HG03439 (cell line): ENCODE measurements at regions not wholly inside any gene's neighbourhood (a gene's known extent, or its start where the extent isn't known, plus 50 kb on each side); places are given as distances from the start of the nearest gene placed in this dataset.
A peak's percentile ranks its signal among the peaks of the same experiment; 100 is the strongest.

Experiments used
- ATAC-seq: cut with Tn5 transposase; IDR thresholded peaks from one replicate; pipeline ENCODE4 v1.9.1; 2021; ENCODE audit warnings: mild to moderate bottlenecking, moderate library complexity; ENCODE audit not compliant: unreplicated experiment

GRCh38 chr1:80769208-80769750 is 1031.5 kb upstream of the ADGRL2 start:
- ATAC-seq: no peak

GRCh38 chr1:80767711-80768110 is 1033.0 kb upstream of the ADGRL2 start:
- no peak for ATAC-seq

GRCh38 chr1:80759354-80759753 is 1041.4 kb upstream of the ADGRL2 start:
- ATAC-seq: no peak

GRCh38 chr1:80755944-80756343 is 1044.8 kb upstream of the ADGRL2 start:
- ATAC-seq: no peak

- no peak for ATAC-seq
These were observed 1049.5 kb upstream of the ADGRL2 start for GRCh38 chr1:80751204-80751603.

GRCh38 chr1:80731241-80731894 is 1069.4 kb upstream of the ADGRL2 start:
- ATAC-seq: no peak

GRCh38 chr1:80722611-80723010 is 1078.1 kb upstream of the ADGRL2 start:
- ATAC-seq: no peak

GRCh38 chr1:80706526-80706925 is 1094.2 kb upstream of the ADGRL2 start:
- ATAC-seq: no peak

GRCh38 chr1:80678438-80678837 is 1122.3 kb upstream of the ADGRL2 start:
- ATAC-seq: no peak

GRCh38 chr1:80675454-80675853 is 1125.3 kb upstream of the ADGRL2 start:
- ATAC-seq: no peak

- no peak for ATAC-seq
These were observed 1126.7 kb upstream of the ADGRL2 start for GRCh38 chr1:80673935-80674597.

- no peak for ATAC-seq
These were observed 1132.4 kb upstream of the ADGRL2 start for GRCh38 chr1:80668372-80668771.

GRCh38 chr1:80666073-80666472 is 1134.7 kb upstream of the ADGRL2 start:
- ATAC-seq: no peak

- ATAC-seq: no peak
These were observed 1141.6 kb upstream of the ADGRL2 start for GRCh38 chr1:80659161-80659560.

- no peak for ATAC-seq
These were observed 1143.0 kb upstream of the ADGRL2 start for GRCh38 chr1:80657707-80658106.

- ATAC-seq: no peak
These were observed 1143.6 kb upstream of the ADGRL2 start for GRCh38 chr1:80657044-80657643.

GRCh38 chr1:80656641-80657040 is 1144.1 kb upstream of the ADGRL2 start:
- ATAC-seq: peak; percentile 65

- peak; percentile 83 for ATAC-seq
These were observed 1144.6 kb upstream of the ADGRL2 start for GRCh38 chr1:80656014-80656636.

- ATAC-seq: no peak
These were observed 1154.7 kb upstream of the ADGRL2 start for GRCh38 chr1:80646053-80646452.

- no peak for ATAC-seq
These were observed 1155.1 kb upstream of the ADGRL2 start for GRCh38 chr1:80645621-80646020.

GRCh38 chr1:80640978-80641377 is 1159.8 kb upstream of the ADGRL2 start:
- peak; percentile 42 for ATAC-seq
